Upper lobe of right lung (tissue), 1 donor: ENCODE measurements at regions not wholly inside any gene's neighbourhood (a gene's known extent, or its start where the extent isn't known, plus 50 kb on each side); places are given as distances from the start of the nearest gene placed in this dataset.

ENCODE experiments used
- ATAC-seq: fragments of 200-7000 bp; cut with Tn5 transposase; one replicate; pipeline ENCODE4 v1.9.1; 2020; ENCODE audit warnings: mild to moderate bottlenecking, moderate library complexity
- DNase-seq: peaks from one replicate; pipeline ENCODE4 v3.0.0-alpha.2; 2020
- H3K27ac ChIP-seq: fragments of 200-600 bp; one replicate; pipeline ENCODE4 v1.8.0; 2022
- H3K27me3 ChIP-seq: fragments of 200-600 bp; one replicate; pipeline ENCODE4 v1.8.0; 2022; ENCODE audit warnings: mild to moderate bottlenecking
- H3K36me3 ChIP-seq: fragments of 200-600 bp; one replicate; pipeline ENCODE4 v1.8.0; 2022
- H3K4me1 ChIP-seq: fragments of 200-600 bp; one replicate; pipeline ENCODE4 v1.8.0; 2022
- H3K4me3 ChIP-seq: fragments of 200-600 bp; one replicate; pipeline ENCODE4 v1.8.0; 2022; ENCODE audit warnings: mild to moderate bottlenecking
- H3K9me3 ChIP-seq: fragments of 200-600 bp; one replicate; pipeline ENCODE4 v1.8.0; 2022
- intact Hi-C: fragments of 100-400 bp; cut with DNase I; formaldehyde crosslinking; loops from one replicate; pipeline ENCODE4 v1.11.0; 2022
- TF ChIP-seq, protein P1 (sequence below): fragments of 200-600 bp; IDR thresholded peaks from one replicate; pipeline ENCODE4 v1.8.0; 2022; ENCODE audit warnings: antibody characterized with exemption
- donor health status: DM: no; HTN: yes; CAD: no; lungs with severe emphysema.

GRCh38 chr1:222065234-222065633, 323.3 kb upstream of the DUSP10 start:
- Histone ChIP-seq H3K4me3 (no peak overlapping the region), H3K9me3 (no peaks in the 10 kb centered on the region), H3K27me3 (no peaks in the 10 kb centered on the region), H3K36me3 (no peaks in the 10 kb centered on the region), H3K4me1 (no peaks in the 10 kb centered on the region), H3K27ac (no peak overlapping the region)
- DNase-seq, result no peak
- intact Hi-C loops, result no loop called here
- ATAC-seq, result no peak
- TF ChIP-seq, protein P1, sequence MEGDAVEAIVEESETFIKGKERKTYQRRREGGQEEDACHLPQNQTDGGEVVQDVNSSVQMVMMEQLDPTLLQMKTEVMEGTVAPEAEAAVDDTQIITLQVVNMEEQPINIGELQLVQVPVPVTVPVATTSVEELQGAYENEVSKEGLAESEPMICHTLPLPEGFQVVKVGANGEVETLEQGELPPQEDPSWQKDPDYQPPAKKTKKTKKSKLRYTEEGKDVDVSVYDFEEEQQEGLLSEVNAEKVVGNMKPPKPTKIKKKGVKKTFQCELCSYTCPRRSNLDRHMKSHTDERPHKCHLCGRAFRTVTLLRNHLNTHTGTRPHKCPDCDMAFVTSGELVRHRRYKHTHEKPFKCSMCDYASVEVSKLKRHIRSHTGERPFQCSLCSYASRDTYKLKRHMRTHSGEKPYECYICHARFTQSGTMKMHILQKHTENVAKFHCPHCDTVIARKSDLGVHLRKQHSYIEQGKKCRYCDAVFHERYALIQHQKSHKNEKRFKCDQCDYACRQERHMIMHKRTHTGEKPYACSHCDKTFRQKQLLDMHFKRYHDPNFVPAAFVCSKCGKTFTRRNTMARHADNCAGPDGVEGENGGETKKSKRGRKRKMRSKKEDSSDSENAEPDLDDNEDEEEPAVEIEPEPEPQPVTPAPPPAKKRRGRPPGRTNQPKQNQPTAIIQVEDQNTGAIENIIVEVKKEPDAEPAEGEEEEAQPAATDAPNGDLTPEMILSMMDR, result no peak

DNA sequence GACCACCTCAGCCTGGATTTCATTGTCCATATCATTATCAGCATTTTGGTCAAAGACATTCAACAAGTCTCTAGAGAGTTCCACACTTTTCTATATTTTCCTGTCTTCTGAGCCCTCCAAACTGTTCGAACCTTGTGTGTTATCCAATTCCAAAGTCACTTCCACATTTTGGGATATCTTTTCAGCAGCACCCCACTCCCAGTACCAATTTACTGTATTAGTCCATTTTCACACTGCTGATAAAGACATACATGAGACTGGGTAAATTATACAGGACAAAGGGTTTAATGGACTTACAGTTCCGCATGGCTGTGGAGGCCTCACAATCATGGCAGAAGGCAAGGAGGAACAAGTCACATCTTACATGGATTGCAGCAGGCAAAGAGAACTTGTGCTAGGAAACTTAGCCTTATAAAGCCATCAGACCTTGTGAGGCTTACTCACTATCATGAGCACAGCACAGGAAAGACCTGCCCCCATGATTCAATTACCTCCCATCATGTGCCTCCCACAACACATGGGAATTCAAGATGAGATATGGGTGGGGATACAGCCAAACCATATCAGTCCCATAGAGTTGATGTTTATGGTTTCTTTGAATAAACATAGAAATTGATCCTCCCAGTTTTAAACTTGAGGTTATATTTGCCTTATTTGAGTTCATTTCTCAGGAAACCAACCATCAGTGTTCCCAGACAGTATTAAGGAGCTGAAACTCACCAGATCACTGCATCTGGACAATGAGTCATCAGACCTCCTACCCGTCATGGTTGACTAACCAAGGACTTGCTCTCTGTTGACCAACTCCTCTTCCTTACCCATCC, 322.7 kb upstream of the DUSP10 start:
- Histone ChIP-seq H3K36me3 (no peaks in the 10 kb centered on the region), H3K27ac (no peak overlapping the region), H3K4me1 (no peaks in the 10 kb centered on the region), H3K4me3 (no peak overlapping the region), H3K27me3 (no peaks in the 10 kb centered on the region), H3K9me3 (no peaks in the 10 kb centered on the region)
- TF ChIP-seq, protein P1, result no peak
- no peak for ATAC-seq
- intact Hi-C loops, result no loop called here
- DNase-seq, result no peak

GRCh38 chr1:222062640-222063039, 320.8 kb upstream of the DUSP10 start:
- Histone ChIP-seq H3K27ac (no peak overlapping the region), H3K9me3 (no peaks in the 10 kb centered on the region), H3K4me1 (no peaks in the 10 kb centered on the region), H3K27me3 (no peaks in the 10 kb centered on the region), H3K36me3 (no peaks in the 10 kb centered on the region), H3K4me3 (no peak overlapping the region)
- TF ChIP-seq, protein P1, result no peak
- intact Hi-C loops, result no loop called here
- no peak for DNase-seq
- ATAC-seq, result no peak

- ATAC-seq, result no peak
- intact Hi-C loops, result no loop called here
- Histone ChIP-seq H3K36me3 (no peaks in the 10 kb centered on the region), H3K4me3 (no peak overlapping the region), H3K27me3 (no peaks in the 10 kb centered on the region), H3K4me1 (no peaks in the 10 kb centered on the region), H3K27ac (no peak overlapping the region), H3K9me3 (no peaks in the 10 kb centered on the region)
- TF ChIP-seq, protein P1, result no peak
- DNase-seq, result no peak
Observed at GRCh38 chr1:222061711-222062359, 319.9 kb upstream of the DUSP10 start.

- no peaks in the 10 kb centered on the region for H3K9me3 ChIP-seq
- intact Hi-C loops, result no loop called here
- ATAC-seq (no peak), DNase-seq (no peak)
- no peak overlapping the region for H3K27ac ChIP-seq
- TF ChIP-seq, protein P1, result no peak
- H3K4me1 ChIP-seq, result no peaks in the 10 kb centered on the region
- H3K36me3 ChIP-seq, result no peaks in the 10 kb centered on the region
- no peak overlapping the region for H3K4me3 ChIP-seq
- no peaks in the 10 kb centered on the region for H3K27me3 ChIP-seq
Observed at GRCh38 chr1:222060210-222060916, 318.5 kb upstream of the DUSP10 start.
